A673 (cell line): ENCODE measurements at regions not wholly inside any gene's neighbourhood (a gene's known extent, or its start where the extent isn't known, plus 50 kb on each side); places are given as distances from the start of the nearest gene placed in this dataset.

ENCODE experiments used
- BruUV-seq: library from RNA; stranded (reverse); fragments of 400-500 nt; replicated peaks from 2 replicates; lab custom pipeline; 2021; lab: Mats Ljungman, UMichigan
- CTCF ChIA-PET: fragments of 300-600 bp; sonication (Branson Sonifier 250); formaldehyde crosslinking; loops from one replicate; lab custom pipeline; 2022; ENCODE audit warnings: antibody characterized with exemption; lab: Charles Lee
- POLR2A ChIA-PET: fragments of 300-600 bp; sonication (Branson Sonifier 250); formaldehyde crosslinking; loops from one replicate; lab custom pipeline; 2022; ENCODE audit warnings: antibody characterized with exemption; ENCODE audit not compliant: low non-redundant PET; lab: Charles Lee
- DNase-seq: peaks from one replicate; pipeline ENCODE4 v3.0.0-alpha.2; 2015; ENCODE audit warnings: low spot score
- H3K27ac ChIP-seq: fragments of 200-600 bp; sonication (generic); 2 replicates; pipeline ENCODE4 v1.5.1; 2016; ENCODE audit warnings: mixed run types, low read depth, mild to moderate bottlenecking, mixed read lengths, antibody characterized with exemption, low read length; ENCODE audit not compliant: poor library complexity, severe bottlenecking
- H3K27me3 ChIP-seq: fragments of 200-600 bp; sonication (generic); replicated peaks from 2 replicates; pipeline ENCODE4 v1.6.1; 2017; ENCODE audit warnings: mixed run types, low read depth, mild to moderate bottlenecking, mixed read lengths, antibody characterized with exemption, low read length; ENCODE audit not compliant: insufficient read depth, poor library complexity
- H3K36me3 ChIP-seq: fragments of 200-600 bp; sonication (generic); 2 replicates; pipeline ENCODE4 v1.6.1; 2016; ENCODE audit warnings: mixed run types, mild to moderate bottlenecking, mixed read lengths, antibody characterized with exemption, low read length; ENCODE audit not compliant: insufficient read depth, poor library complexity, severe bottlenecking
- H3K4me1 ChIP-seq: fragments of 200-600 bp; sonication (generic); 2 replicates; pipeline ENCODE4 v1.6.1; 2017; ENCODE audit warnings: mixed run types, mild to moderate bottlenecking, mixed read lengths, antibody characterized with exemption, low read length; ENCODE audit not compliant: insufficient read depth, poor library complexity, severe bottlenecking
- H3K4me3 ChIP-seq: fragments of 200-600 bp; sonication (generic); 2 replicates; pipeline ENCODE4 v1.5.1; 2016; ENCODE audit warnings: low read depth, mixed run types, mild to moderate bottlenecking, mixed read lengths, low read length; ENCODE audit not compliant: poor library complexity, severe bottlenecking
- H3K9me3 ChIP-seq: fragments of 200-600 bp; sonication (generic); 2 replicates; pipeline ENCODE4 v1.6.1; 2016; ENCODE audit warnings: mixed run types, low read depth, mild to moderate bottlenecking, mixed read lengths, antibody characterized with exemption, low read length; ENCODE audit not compliant: poor library complexity, severe bottlenecking
- CTCF ChIP-seq: fragments of 300-800, 200-600 bp; sonication (generic); conservative IDR thresholded peaks from 2 replicates; pipeline ENCODE4 v1.5.1; 2017; ENCODE audit warnings: low read depth, mild to moderate bottlenecking, antibody characterized with exemption, low read length, moderate library complexity, mixed read lengths
- EZH2 ChIP-seq: fragments of 200-600 bp; sonication (generic); IDR thresholded peaks from 2 replicates; pipeline ENCODE4 v1.6.1; 2017; ENCODE audit warnings: borderline replicate concordance, low read depth, mild to moderate bottlenecking, mixed read lengths, antibody characterized with exemption, low read length; ENCODE audit not compliant: poor library complexity, severe bottlenecking
- intact Hi-C: fragments of 100-400 bp; cut with micrococcal nuclease; formaldehyde crosslinking; loops from one replicate; pipeline ENCODE4 v1.10.0; 2022; ENCODE audit not compliant: unreplicated experiment

DNA sequence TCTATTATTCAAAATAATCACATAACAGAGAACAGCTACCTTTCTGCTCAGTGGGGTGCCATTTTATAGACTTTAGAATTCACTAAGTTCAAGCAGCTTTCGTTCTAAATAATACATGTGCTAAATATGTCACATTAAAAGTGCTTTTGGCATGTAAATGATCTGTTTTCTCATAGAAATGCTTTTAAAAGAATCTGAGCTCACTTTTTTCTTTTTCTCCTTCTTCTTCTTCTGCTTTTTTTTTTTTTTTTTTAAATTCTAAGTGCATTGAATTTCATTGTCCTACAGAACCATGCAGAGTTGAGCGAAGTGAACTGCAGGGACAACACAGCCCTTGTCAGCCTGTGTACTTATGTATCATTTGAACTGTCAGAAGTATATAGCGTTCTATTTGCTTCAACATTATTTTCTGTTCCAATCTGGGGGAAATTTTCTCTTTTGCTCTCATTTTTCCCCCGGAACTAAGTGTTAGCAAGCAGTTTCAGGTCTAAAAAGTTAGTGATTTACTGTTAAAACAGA lies 193.8 kb upstream of the TMCO5A start:
- POLR2A ChIA-PET: no interaction called here
- Histone ChIP-seq H3K27ac (peak overlapping the region; percentile 45), H3K4me1 (peaks cover 31% of the 10 kb centered on the region), H3K36me3 (no peaks in the 10 kb centered on the region), H3K9me3 (no peaks in the 10 kb centered on the region), H3K27me3 (no peaks in the 10 kb centered on the region), H3K4me3 (no peak overlapping the region)
- CTCF ChIA-PET: interaction anchor here (0.6 kb wide), 1 partner anchor 27 kb away, joined by 6 read pairs; no protein-coding TSS in a partner anchor
- DNase-seq: no peak
- TF ChIP-seq EZH2: no peak
- TF ChIP-seq CTCF: no peak
- BruUV-seq: no TSS peak
- intact Hi-C loops: no loop called here

GRCh38 chr15:37743826-37744225 lies 190.6 kb upstream of the TMCO5A start:
- BruUV-seq: no TSS peak
- no peak for DNase-seq
- H3K9me3 ChIP-seq: peaks cover 13% of the 10 kb centered on the region
- ChIA-PET POLR2A (no interaction called here), CTCF (no interaction called here)
- no peak overlapping the region for H3K27ac ChIP-seq
- no peaks in the 10 kb centered on the region for H3K27me3 ChIP-seq
- peaks cover 31% of the 10 kb centered on the region for H3K4me1 ChIP-seq
- H3K36me3 ChIP-seq: no peaks in the 10 kb centered on the region
- intact Hi-C loops: no loop called here
- no peak for TF ChIP-seq EZH2
- TF ChIP-seq CTCF: no peak
- H3K4me3 ChIP-seq: no peak overlapping the region

GRCh38 chr15:37744521-37744920 lies 189.9 kb upstream of the TMCO5A start:
- peaks cover 19% of the 10 kb centered on the region for H3K9me3 ChIP-seq
- BruUV-seq: no TSS peak
- H3K27me3 ChIP-seq: no peaks in the 10 kb centered on the region
- no peak for TF ChIP-seq CTCF
- no peak for TF ChIP-seq EZH2
- ChIA-PET POLR2A (no interaction called here), CTCF (no interaction called here)
- DNase-seq: no peak
- H3K36me3 ChIP-seq: no peaks in the 10 kb centered on the region
- peaks cover 25% of the 10 kb centered on the region for H3K4me1 ChIP-seq
- H3K4me3 ChIP-seq: no peak overlapping the region
- H3K27ac ChIP-seq: no peak overlapping the region
- intact Hi-C loops: no loop called here
